GM23338 (cell line): ENCODE measurements at regions not wholly inside any gene's neighbourhood (a gene's known extent, or its start where the extent isn't known, plus 50 kb on each side); places are given as distances from the start of the nearest gene placed in this dataset.

Experiments used
- ATAC-seq: fragments of 200-7000 bp; cut with Tn5 transposase; 3 replicates; pipeline ENCODE4 v1.9.1; 2020
- DNase-seq: peaks from one replicate; pipeline ENCODE4 v3.0.0-alpha.2; 2015; ENCODE audit warnings: low spot score
- H2AFZ ChIP-seq: fragments of 200-600 bp; sonication (generic); 2 replicates; pipeline ENCODE4 v1.8.0; 2016; ENCODE audit warnings: antibody characterized with exemption, mild to moderate bottlenecking, moderate library complexity
- H3F3A ChIP-seq: fragments of 200-600 bp; sonication (generic); replicated peaks from 2 replicates; pipeline ENCODE4 v1.8.0; 2017; ENCODE audit warnings: antibody characterized with exemption, mixed run types, low read depth
- H3K27ac ChIP-seq: fragments of 200-600 bp; sonication (generic); 2 replicates; pipeline ENCODE4 v1.6.1; 2016; ENCODE audit warnings: low read depth
- H3K27me3 ChIP-seq: fragments of 200-600 bp; sonication (generic); 2 replicates; pipeline ENCODE4 v1.8.0; 2016; ENCODE audit warnings: mild to moderate bottlenecking, mixed run types, moderate library complexity; ENCODE audit not compliant: insufficient read depth
- H3K36me3 ChIP-seq: fragments of 200-600 bp; sonication (generic); 2 replicates; pipeline ENCODE4 v1.8.0; 2016; ENCODE audit warnings: mild to moderate bottlenecking; ENCODE audit not compliant: insufficient read depth
- H3K4me1 ChIP-seq: fragments of 200-600 bp; sonication (generic); 2 replicates; pipeline ENCODE4 v1.8.0; 2016; ENCODE audit warnings: mild to moderate bottlenecking, moderate library complexity; ENCODE audit not compliant: insufficient read depth
- H3K4me2 ChIP-seq: fragments of 200-600 bp; sonication (generic); 2 replicates; pipeline ENCODE4 v1.7.1; 2017; ENCODE audit warnings: mixed run types
- H3K4me3 ChIP-seq: fragments of 200-600 bp; sonication (generic); 2 replicates; pipeline ENCODE4 v1.6.1; 2016; ENCODE audit warnings: mixed run types
- H3K79me2 ChIP-seq: fragments of 200-600 bp; sonication (generic); replicated peaks from 2 replicates; pipeline ENCODE4 v1.8.0; 2017; ENCODE audit warnings: mild to moderate bottlenecking; ENCODE audit not compliant: insufficient read depth
- H3K9me2 ChIP-seq: fragments of 200-600 bp; sonication (generic); 2 replicates; pipeline ENCODE4 v1.8.0; 2017; ENCODE audit not compliant: insufficient read depth
- H4K20me1 ChIP-seq: fragments of 200-600 bp; sonication (generic); replicated peaks from 2 replicates; pipeline ENCODE4 v1.8.0; 2017; ENCODE audit warnings: mild to moderate bottlenecking; ENCODE audit not compliant: insufficient read depth
- H3K27ac Mint-ChIP-seq: 2 replicates; pipeline ENCODE4 v1.8.0; 2020; ENCODE audit warnings: inconsistent platforms, mild to moderate bottlenecking, moderate library complexity, mixed read lengths
- H3K27me3 Mint-ChIP-seq: 3 replicates; pipeline ENCODE4 v1.8.0; 2022; ENCODE audit warnings: low read depth, mild to moderate bottlenecking, moderate library complexity, mixed read lengths, inconsistent platforms; ENCODE audit not compliant: insufficient read depth, poor library complexity
- H3K36me3 Mint-ChIP-seq: 3 replicates; pipeline ENCODE4 v1.8.0; 2021; ENCODE audit warnings: low read depth, mild to moderate bottlenecking, inconsistent platforms, moderate library complexity, mixed read lengths
- H3K4me1 Mint-ChIP-seq: 3 replicates; pipeline ENCODE4 v1.8.0; 2020; ENCODE audit warnings: mild to moderate bottlenecking, inconsistent platforms, mixed read lengths
- H3K4me3 Mint-ChIP-seq: 3 replicates; pipeline ENCODE4 v1.8.0; 2021; ENCODE audit warnings: moderate library complexity, mild to moderate bottlenecking, inconsistent platforms, mixed read lengths
- H3K9me3 Mint-ChIP-seq: 3 replicates; pipeline ENCODE4 v1.8.0; 2020; ENCODE audit warnings: moderate library complexity, mild to moderate bottlenecking, inconsistent platforms, mixed read lengths
- EZH2 ChIP-seq: fragments of 200-600 bp; sonication (generic); IDR thresholded peaks from one replicate; pipeline ENCODE4 v1.8.0; 2017; ENCODE audit warnings: antibody characterized with exemption, mild to moderate bottlenecking, low read depth; ENCODE audit not compliant: unreplicated experiment
- EZH2phosphoT487 ChIP-seq: fragments of 200-600 bp; sonication (generic); IDR thresholded peaks from one replicate; pipeline ENCODE4 v1.8.1; 2018; ENCODE audit warnings: antibody characterized with exemption; ENCODE audit not compliant: unreplicated experiment
- NANOG ChIP-seq: IDR thresholded peaks from 2 replicates; pipeline ENCODE4 v1.6.1; 2016; ENCODE audit warnings: antibody characterized with exemption, borderline replicate concordance
- REST ChIP-seq: IDR thresholded peaks from one replicate; pipeline ENCODE4 v1.6.1; 2018; ENCODE audit warnings: antibody characterized with exemption; ENCODE audit not compliant: unreplicated experiment
- STAT1 ChIP-seq: IDR thresholded peaks from one replicate; pipeline ENCODE4 v1.6.1; 2016; ENCODE audit warnings: antibody characterized with exemption; ENCODE audit not compliant: unreplicated experiment
- ZNF114 ChIP-seq: fragments of 250-450 bp; sonication (Bioruptor Pico); IDR thresholded peaks from 2 replicates; pipeline ENCODE4 v1.5.0; 2020; ENCODE audit warnings: mild to moderate bottlenecking, moderate library complexity
- TF ChIP-seq, protein P1 (sequence below): fragments of 250-450 bp; sonication (Bioruptor Pico); IDR thresholded peaks from 2 replicates; pipeline ENCODE4 v1.5.0; 2020; ENCODE audit warnings: mild to moderate bottlenecking, moderate library complexity

DNA sequence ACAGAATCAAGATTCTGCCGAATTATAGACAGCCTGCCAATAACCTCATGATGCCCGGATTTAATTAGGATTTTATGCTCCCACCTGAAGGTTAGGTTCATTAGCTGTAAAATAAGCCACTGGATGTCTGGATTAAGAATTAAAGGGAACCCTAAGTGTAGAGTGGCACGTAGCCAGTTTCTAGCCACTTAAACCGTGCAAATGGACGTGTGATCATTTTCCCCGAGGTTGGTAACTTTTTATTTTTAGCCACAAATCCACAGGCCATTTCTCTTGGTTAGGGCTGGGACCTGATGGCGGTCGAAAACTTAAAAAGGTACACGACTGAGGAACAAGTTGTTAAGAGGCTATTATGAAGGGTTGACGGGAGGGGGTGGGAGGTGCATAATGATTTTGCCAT is 127.3 kb upstream of the TMPO start (continued):
- TF ChIP-seq, protein P1, sequence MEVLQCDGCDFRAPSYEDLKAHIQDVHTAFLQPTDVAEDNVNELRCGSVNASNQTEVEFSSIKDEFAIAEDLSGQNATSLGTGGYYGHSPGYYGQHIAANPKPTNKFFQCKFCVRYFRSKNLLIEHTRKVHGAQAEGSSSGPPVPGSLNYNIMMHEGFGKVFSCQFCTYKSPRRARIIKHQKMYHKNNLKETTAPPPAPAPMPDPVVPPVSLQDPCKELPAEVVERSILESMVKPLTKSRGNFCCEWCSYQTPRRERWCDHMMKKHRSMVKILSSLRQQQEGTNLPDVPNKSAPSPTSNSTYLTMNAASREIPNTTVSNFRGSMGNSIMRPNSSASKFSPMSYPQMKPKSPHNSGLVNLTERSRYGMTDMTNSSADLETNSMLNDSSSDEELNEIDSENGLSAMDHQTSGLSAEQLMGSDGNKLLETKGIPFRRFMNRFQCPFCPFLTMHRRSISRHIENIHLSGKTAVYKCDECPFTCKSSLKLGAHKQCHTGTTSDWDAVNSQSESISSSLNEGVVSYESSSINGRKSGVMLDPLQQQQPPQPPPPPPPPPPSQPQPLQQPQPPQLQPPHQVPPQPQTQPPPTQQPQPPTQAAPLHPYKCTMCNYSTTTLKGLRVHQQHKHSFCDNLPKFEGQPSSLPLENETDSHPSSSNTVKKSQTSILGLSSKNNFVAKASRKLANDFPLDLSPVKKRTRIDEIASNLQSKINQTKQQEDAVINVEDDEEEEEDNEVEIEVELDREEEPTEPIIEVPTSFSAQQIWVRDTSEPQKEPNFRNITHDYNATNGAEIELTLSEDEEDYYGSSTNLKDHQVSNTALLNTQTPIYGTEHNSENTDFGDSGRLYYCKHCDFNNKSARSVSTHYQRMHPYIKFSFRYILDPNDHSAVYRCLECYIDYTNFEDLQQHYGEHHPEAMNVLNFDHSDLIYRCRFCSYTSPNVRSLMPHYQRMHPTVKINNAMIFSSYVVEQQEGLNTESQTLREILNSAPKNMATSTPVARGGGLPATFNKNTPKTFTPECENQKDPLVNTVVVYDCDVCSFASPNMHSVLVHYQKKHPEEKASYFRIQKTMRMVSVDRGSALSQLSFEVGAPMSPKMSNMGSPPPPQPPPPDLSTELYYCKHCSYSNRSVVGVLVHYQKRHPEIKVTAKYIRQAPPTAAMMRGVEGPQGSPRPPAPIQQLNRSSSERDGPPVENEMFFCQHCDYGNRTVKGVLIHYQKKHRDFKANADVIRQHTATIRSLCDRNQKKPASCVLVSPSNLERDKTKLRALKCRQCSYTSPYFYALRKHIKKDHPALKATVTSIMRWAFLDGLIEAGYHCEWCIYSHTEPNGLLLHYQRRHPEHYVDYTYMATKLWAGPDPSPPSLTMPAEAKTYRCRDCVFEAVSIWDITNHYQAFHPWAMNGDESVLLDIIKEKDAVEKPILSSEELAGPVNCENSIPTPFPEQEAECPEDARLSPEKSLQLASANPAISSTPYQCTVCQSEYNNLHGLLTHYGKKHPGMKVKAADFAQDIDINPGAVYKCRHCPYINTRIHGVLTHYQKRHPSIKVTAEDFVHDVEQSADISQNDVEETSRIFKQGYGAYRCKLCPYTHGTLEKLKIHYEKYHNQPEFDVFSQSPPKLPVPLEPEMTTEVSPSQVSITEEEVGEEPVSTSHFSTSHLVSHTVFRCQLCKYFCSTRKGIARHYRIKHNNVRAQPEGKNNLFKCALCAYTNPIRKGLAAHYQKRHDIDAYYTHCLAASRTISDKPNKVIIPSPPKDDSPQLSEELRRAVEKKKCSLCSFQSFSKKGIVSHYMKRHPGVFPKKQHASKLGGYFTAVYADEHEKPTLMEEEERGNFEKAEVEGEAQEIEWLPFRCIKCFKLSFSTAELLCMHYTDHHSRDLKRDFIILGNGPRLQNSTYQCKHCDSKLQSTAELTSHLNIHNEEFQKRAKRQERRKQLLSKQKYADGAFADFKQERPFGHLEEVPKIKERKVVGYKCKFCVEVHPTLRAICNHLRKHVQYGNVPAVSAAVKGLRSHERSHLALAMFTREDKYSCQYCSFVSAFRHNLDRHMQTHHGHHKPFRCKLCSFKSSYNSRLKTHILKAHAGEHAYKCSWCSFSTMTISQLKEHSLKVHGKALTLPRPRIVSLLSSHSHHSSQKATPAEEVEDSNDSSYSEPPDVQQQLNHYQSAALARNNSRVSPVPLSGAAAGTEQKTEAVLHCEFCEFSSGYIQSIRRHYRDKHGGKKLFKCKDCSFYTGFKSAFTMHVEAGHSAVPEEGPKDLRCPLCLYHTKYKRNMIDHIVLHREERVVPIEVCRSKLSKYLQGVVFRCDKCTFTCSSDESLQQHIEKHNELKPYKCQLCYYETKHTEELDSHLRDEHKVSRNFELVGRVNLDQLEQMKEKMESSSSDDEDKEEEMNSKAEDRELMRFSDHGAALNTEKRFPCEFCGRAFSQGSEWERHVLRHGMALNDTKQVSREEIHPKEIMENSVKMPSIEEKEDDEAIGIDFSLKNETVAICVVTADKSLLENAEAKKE, result no peak
- no peak for TF ChIP-seq ZNF114
- TF ChIP-seq EZH2, result no peak
- TF ChIP-seq EZH2phosphoT487, result no peak

DNA sequence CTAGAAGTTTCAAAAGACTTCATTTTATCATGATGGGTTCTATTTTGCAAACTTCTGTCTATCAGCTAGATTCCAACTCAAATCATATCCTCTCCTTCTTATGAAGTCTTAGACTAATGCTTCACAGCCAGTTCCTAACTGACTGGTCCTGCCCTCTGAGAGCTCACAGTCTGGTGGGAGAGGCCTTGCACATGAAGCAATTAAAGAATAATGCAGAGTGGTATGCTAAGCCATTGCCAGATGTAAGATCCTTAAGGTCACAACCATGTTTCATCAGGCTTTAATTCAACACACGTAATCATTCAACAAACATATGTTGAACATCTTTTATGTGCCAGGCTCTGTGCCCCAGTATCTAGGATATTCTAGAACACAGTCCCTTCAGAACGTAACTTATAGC is 125.8 kb upstream of the TMPO start:
- no peaks in the 10 kb centered on the region for H3K36me3 Mint-ChIP-seq
- ATAC-seq (no peak), DNase-seq (no peak)
- Histone ChIP-seq H3F3A (no peaks in the 10 kb centered on the region), H3K36me3 (no peaks in the 10 kb centered on the region), H3K27me3 (no peaks in the 10 kb centered on the region), H2AFZ (no peak overlapping the region), H3K4me1 (peaks cover 10% of the 10 kb centered on the region; the same call in 1 of the 2 replicates), H4K20me1 (no peaks in the 10 kb centered on the region), H3K4me2 (no peak overlapping the region), H3K4me3 (no peak overlapping the region), H3K9me2 (peaks cover 12% of the 10 kb centered on the region), H3K79me2 (no peaks in the 10 kb centered on the region), H3K27ac (no peak overlapping the region)
- peaks cover 23% of the 10 kb centered on the region for H3K4me1 Mint-ChIP-seq
- H3K27ac Mint-ChIP-seq, result no peak overlapping the region
- no peaks in the 10 kb centered on the region for H3K9me3 Mint-ChIP-seq
- peaks cover 4% of the 10 kb centered on the region for H3K27me3 Mint-ChIP-seq
- TF ChIP-seq STAT1 (no peak), NANOG (no peak), ZNF114 (no peak), REST (no peak), EZH2 (no peak)
- H3K4me3 Mint-ChIP-seq, result no peak overlapping the region
